HG03571 (cell line): ENCODE measurements at regions not wholly inside any gene's neighbourhood (a gene's known extent, or its start where the extent isn't known, plus 50 kb on each side); places are given as distances from the start of the nearest gene placed in this dataset.

Experiments used
- ATAC-seq: cut with Tn5 transposase; IDR thresholded peaks from one replicate; pipeline ENCODE4 v1.9.1; 2021; ENCODE audit not compliant: unreplicated experiment

DNA sequence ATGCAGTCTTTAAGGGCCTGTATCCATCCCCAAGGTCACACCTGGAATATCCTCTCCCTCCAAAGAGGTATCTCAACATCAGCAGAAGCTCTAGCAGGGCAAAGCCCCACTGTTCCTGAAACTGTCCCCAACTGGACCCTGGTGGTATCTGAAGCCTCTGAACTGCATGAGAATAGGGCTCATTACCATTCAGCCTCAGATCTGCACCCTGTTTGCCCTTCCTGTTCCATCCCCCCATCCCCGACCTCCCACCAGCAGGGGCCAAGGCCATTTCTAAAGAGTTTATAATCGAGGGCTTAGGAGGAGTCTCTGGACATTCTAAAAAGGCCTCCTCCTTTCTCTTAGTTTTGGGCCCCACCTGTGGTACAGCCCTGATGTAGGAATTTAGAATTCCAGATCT is 74.0 kb upstream of the THY1 start:
- ATAC-seq: no peak

DNA sequence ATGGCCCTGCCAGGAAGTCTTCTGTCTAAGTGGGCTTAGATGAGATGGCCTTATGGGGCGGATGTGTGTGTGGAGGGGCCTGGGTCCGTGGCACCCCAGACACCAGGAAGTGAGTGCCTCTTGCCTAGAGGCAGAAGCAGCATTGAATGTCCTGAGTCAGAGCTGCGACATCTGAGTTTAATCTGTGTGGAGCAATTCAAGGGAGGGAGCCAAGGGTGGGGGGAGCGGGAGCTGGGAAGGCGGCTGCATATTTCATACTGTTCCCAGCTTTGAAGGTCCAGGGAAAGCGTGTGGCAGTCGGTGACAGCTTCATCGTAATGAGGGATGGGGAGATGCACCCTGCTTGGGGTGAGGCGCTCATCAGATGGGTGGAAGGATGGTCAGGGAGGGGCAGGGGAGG is 73.5 kb upstream of the THY1 start:
- ATAC-seq: no peak

DNA sequence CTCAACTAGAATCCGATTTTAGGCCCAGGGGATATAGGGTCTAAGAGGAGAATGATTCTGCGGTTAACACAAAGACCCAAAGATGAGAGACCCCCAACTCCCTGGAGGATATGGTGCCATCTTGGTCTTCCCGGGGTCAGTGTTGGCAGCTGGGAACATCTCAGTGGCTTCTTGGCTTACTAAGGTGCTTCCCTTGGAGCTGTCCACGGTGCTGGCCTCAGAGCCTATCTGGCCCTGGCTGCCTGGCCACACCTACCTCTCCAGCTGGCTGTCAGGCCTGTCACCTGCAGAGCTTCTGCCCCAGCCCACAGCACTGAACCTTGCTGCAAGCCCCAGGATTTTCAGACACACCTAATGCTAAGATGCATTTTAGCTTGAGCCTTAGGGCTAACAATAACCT is 70.7 kb upstream of the THY1 start:
- no peak for ATAC-seq

DNA sequence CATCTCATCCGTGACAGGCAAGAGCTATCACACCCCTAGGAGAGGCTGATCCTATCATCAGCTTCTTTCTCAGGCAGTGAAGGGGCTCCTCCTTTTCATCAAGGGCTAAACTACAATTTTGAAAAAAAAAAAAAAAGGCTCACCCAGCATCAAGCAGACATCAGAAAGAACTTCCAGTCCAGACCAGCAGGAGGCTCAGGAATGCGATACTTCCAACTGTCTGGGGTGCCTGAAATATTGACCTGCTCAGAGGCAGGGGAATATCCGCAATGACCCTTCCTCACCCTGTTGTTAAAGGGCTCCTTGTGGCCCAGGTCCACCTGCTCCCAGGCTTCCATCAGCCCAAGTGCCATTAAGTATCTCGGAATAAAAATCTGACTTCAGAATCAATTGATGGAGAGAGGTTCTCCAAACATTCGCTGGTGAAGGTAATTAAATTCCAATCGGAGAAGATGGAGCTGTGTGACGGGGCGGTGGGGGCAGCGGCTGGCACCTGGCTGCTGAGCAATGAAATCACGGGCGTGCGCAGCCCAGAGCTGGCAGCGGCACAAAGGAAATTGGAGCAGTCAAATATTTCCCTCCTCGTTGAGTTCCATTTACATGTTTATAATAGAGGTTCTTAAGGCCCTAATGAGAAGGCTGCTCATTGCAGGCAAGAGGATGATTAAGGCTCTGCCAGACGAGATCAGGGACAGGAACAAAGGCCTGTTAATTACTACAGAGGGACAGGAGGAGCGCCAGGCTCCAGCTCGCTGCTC is 69.0 kb upstream of the THY1 start:
- ATAC-seq: no peak

DNA sequence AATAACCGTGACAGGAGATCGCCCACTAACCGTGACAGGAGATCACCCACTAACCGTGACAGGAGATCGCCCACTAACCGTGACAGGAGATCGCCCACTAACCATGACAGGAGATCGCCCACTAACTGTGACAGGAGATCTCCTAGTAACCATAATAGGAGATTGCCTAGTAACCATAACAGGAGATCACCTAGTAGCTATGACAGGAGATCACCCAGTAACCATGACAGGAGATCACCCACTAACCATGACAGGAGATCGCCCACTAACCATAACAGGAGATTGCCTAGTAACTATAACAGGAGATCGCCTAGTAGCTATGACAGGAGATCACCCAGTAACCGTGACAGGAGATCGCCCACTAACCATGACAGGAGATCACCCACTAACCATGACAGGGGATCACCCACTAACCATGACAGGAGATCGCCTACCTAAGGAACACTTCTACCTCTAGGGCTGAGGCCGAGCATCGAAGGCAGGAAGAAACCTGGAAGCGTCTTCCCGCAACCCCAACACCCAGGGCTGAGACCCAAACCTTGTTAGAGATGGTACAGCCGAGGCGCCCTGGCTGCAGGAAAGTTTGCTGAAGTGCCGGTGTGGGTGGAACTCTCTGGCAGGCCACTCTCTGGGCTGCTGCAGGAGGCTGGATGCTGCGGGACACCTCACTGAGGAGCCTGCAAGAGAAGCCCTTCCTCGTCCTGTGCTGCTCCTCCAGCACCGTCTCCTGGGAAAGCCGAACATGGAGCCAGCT is 67.5 kb upstream of the THY1 start:
- no peak for ATAC-seq

DNA sequence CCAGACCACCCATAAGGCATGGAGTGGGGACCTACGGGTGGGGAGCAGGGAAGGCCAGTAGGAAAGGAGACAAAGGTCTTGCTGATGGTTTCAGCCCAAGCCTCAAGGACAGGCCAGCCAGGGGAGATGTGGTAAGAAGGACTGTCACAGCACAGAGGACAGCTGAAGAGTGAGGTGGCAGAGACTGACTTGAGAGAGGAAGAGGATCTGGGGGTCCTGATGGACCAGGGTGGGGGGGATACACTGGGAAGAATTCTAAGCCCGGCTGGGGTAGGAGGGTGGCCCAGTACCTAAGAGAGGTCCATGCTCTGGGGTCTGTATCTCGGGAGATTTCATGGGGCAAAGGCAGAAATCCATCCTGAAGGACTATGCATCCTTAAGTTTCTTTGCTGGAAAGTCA is 66.1 kb upstream of the THY1 start:
- ATAC-seq: no peak

DNA sequence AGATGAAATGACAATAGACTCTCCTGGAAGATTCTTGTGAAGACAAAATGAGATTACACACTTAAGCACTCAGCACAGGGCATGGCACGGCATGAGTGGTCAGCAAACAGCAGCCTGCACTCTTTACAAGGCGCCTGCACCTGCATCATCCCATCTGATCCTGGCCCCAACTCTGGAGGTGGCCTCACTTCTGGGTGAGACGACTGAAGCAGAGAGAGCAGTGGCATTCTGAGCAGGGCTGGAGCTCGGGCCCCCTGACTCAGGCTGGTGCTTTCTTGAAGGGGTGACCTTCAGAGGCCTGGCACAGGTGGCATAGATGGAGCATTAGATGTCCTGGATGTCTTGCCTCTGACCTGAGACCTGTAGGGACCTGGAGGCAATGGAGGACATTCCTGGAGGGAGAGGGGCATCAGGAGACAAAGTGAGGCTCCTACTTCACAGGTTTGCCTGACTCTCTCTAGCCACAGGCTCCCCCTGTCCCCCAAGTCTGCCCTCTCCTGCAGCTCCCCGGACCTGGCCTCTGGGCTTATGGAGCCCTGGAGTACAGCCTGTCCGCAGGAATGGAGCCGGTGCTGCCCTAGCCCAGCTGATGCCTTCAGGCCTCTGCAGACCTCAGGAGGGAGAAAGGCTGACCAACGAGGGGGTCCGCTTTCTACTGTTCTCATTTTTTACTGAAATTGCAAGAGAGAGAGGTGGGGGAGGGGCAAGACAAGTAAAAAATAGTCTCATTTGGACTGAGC is 65.5 kb upstream of the THY1 start:
- no peak for ATAC-seq

DNA sequence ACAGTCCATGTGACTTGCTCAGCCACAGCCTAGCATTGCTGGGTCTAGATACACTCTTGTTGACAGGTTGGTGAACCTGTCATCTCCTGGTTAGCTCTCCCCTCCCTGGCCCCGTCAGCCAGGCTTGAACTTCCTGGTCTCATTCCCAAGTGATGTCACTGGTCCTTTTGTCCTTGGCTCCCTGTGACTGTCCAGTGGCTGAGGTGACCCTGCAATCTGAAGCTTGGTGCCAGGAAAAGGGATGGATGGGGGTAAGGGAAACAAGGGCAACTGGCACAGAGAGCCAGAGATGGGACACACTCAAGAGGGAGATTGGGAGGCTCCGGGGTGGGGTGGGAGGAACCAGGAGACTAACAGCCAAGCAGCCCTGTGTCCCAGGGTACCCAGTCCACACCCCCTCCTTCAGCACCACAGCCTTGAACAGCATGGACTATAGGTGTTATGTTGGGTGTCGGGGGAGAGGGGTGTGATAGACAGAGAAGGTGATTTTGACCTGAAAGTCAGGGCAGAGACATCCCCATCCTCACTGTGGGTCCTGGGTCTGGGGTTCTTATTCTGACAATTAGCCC is 63.8 kb upstream of the THY1 start:
- ATAC-seq: no peak

DNA sequence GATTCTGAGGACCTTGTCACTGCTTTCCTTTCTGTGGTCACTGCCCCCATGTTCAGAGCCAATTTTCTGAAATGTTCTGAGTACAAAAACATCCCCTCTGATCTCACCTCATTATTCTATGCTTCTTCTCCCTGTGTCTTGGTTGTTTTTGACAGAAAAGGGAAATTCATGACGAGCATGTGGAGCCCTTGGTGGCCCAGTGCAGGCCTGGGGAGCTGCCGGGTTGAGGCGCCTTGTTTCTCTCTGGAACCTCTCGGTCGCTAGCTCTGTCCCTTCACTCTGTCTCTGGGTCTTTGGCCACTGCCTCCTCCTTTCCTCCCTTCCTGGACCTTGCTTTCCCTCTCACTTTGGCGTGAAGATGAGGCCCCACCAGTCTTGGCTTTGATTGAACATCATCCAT is 63.0 kb upstream of the THY1 start:
- no peak for ATAC-seq

DNA sequence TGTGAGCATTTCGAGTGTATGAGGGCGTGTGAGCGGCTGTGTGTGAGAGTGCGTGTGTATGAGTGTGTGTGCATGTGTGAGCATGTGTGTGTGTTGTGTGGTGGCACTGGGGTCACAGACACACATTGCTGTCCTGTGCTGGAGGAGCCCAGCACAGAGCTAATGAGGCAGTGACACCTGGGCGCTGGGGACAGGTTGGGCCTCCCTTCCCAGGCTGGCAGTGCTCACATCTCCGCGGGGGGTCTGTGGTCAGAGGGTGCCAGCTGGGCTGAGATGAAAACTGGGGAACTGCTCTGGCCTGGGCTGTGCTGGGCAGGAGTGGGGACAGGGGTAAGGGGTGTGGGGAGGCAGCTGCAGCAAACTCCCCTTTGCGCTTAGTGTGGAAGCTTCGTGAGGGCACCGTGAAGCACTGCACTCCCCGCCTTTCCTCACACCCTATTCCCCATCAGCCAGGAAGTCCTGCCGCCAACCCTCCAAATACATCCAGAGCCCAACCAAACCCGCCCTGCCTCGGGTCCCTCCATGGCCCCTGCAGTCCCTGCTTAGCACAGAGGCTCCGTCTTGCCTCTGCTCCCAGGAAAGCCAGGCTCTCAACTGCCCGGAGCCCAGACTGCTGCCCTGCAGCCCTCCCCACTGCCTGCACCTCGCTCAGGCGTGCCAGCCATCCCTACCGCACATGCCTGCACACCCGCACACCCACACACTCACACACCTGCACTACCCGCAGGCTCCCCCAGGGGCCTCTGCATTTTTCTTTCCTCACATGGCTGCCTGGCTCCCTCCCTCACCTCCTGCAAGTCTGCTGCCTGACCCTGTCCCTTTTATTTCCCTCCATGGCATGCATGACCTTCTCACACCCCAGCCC is 62.0 kb upstream of the THY1 start:
- ATAC-seq: no peak

DNA sequence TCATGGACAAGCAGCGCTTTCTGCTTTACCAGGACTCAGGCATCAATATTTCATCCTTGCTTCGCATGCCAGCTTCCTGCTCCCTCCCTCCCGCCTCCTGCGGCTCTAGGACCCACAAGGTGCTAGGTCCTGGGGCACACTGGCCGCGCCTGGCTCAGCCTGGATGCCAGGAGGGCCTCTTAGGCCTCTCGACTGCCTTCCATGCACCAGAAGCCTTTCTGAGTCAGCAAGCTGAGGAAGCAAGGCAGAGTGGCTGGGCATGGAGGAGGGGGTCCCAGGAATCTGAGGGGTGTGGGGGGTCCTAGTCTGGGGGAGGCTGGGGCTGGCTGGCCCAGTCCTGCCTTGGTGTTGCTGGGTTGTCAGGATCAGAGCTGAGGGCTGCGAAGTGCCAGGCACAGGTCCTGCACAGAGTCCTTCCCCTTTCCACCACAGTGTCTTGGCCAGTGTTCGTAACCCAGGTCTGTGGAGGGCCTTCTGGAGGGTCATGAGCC is 61.0 kb upstream of the THY1 start:
- no peak for ATAC-seq

DNA sequence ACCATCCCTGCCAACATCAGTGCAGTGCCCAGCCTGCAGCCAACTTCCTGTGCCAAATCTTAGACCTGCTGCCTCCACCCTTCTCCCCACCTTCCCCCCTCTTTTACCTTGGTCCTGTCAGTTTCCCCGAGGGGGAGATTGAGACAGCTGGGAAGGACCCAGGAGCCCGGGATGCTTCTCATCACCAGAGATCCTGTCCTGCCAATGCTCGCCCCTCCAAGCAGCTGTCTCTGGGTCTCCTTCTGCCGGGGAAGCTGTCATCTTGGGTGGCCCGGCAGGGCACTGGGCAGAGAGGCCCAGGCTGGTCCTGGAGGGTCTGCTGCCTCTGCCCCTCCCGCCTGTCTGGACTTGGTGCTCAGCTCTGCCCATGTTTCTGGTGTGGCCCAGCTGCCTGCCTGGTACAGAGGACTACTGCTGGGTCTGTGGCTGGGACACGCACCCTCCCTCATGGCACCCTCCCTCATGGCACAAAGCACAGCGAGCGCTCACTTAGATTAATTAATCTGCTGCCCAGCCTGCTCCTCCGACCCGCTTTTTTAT is 60.4 kb upstream of the THY1 start:
- ATAC-seq: no peak

DNA sequence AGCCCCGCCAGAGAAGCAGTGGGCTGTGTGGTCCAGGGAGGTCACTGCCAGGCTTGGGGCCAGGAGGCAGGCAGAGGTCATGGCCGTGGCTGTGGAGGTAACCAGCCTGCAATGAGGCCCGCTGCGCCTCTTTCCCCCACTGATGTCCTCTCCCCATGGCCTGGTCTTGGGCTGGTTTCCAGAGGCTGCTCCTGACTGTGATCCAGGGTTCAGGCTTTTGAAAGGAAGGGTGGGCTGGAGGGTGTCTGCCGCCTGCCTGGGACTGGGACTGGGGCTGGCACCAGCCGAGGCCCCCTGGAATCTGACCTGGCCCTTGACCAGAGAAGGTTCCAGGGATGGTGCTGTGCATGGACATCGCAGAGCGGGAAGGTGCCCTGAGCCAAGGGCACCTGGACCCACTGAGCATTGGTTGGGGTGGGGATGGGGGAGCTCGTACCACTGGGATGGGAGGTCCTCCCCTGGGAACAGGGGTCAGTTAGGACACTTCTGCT is 59.6 kb upstream of the THY1 start:
- ATAC-seq: no peak

DNA sequence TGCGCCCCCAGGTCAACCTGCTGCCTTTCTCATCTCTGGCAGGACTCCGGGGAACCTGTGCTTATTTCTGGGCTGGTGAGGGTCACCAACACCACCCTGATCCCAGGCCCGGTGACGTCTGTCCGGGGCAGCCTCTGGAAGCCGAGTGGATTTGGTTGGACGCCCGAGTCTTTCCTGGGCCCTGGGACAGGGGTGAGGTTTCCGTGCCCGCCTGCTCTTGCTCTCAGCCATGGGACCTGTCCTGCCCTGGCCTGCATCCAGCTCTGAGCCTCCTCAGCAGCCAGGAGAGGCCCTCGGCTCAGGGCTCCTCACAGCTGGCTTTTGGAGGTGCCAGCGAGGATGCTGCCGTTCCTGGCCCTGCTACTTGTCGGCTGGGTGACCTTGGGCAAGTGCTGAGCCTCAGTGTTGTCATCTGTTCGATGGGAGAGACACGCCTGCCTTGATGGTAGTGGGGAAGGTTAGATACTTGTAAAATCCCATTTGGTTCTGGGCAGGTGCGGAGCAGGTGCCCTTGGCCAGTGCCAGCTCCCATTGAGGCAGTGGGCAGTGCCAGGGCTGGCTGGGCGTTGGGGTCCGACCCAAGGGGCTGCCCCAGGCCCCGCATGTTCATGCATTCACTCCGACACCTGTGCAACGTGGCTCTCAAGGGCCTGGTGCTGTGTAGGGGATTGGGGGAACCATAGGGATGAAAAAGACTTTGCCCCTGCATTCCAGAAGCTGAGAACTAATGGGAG is 58.9 kb upstream of the THY1 start:
- no peak for ATAC-seq

DNA sequence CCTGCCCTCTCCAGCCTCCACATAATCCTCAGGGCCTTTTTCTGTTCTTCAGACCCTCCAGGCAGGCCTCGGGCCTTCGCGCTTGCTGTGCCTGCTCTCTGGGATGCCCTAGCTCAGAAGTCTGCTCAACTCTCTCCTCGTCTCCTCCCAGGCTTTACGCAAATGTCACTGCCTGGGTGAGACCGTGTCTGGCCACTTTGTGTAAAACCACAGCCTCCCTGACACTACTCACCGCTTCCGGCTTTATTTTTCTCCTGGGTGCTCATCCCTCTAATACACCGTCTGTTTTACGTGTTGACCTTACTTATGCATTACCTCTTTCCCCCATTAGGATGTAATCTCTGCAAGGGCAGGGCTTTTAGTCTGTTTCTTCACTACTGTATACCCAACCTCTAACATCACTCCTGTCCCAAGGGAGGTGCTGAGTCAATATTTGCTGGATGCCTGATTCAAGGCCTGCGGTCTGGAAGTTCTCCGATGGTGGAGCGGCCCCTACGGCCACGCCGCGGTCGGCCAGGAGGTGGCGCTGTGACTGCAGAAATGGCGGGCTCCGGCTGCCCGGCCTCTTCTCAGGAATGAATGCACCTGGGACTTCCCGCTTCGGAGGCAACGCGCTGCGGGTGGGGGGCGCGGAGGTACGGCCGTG is 58.2 kb upstream of the THY1 start:
- no peak for ATAC-seq

DNA sequence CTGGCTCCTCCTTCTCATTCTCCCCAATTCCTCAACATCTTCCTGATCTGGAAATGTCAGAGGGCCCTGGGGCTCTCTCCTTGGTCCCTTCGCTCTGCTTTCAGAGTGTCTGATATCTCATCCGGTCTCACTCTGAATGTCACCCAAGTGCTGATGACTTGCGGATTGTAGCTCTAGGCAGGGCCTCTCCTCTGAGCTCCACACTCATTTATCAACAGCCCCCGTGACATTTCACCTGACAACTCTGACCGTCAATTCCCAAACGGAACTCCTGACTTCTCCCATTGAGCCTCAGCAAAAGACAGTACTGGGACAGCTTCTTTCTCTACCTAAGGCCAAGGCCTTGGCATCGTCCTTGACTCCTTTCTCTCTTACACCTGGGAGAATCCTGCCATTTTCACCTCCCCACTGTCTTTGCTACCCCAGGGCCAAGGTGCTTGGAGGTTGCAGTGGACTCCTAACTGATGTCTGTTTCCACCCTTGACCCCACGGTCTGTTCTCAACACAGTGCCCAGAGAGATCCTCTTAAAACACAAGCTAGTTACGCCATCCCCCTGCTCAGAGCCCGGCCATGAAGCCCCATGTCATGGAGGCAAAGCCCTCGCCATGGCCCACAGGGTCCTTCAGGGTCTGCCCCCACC is 57.5 kb upstream of the THY1 start:
- no peak for ATAC-seq

DNA sequence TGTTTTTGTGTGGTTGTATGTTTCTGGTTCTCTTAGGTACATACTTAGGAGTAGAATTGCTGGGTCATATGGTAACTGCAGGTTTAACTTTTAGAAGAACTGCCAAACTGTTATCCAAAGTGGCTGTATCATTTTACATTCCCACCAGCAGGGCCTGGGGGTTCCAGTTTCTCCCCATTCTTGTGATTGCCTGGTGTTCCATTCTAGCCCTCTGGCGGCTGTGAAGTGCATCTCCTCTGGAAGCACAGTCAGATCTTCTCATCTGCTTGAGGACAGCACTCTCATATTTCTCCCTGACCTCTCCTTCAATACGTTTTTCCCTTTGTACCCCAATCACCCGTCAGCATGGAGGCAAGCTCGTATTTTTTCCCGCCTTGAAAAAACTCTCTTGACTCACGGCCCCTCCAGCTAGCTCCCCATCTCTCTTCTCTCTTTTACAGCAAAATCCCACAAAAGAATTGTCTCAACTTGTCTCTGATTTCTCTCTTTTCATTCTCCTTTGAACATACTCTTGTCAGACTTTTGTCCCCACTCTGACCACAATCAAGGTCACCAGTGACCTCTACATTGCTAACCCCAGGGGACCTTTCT is 56.8 kb upstream of the THY1 start:
- ATAC-seq: no peak

DNA sequence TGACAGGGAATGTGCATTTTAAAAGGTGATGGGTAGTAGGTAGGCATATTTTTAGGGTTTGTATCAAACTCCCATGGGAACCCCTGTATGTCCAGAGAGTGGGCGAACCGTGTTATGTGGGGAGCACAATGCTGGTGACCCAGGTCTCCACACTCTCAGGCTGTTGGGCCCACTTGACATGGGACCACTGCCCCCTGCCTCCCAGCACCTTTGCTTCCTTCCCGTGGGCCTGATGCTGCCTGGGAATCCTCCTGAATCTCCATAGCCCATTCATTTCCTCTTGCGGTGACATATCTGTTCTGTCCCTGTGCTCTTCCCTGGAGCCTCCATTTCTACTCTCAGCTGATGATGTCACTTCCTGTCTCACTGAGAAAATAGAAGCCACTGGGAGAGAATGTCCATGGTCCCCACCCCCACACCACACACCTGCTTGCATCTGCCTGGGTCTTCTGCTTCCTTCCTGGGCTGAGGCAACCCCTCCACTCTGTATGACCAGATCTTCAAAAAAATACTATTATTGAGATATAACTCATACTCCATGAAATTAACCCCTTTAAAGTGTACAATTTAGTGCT is 55.8 kb upstream of the THY1 start:
- no peak for ATAC-seq
